Endothelial cell (in vitro differentiated cells): ENCODE measurements at regions not wholly inside any gene's neighbourhood (a gene's known extent, or its start where the extent isn't known, plus 50 kb on each side); places are given as distances from the start of the nearest gene placed in this dataset.

Source experiments
- DNase-seq: peaks from one replicate; pipeline ENCODE4 v3.0.0; 2021; ENCODE audit warnings: low spot score
- H3K27ac Mint-ChIP-seq: one replicate; pipeline ENCODE4 v1.8.0; 2021; ENCODE audit warnings: mixed read lengths, inconsistent platforms; ENCODE audit not compliant: unreplicated experiment
- H3K27me3 Mint-ChIP-seq: one replicate; pipeline ENCODE4 v1.8.0; 2021; ENCODE audit warnings: mild to moderate bottlenecking, moderate library complexity, mixed read lengths, inconsistent platforms; ENCODE audit not compliant: unreplicated experiment
- H3K36me3 Mint-ChIP-seq: one replicate; pipeline ENCODE4 v1.8.0; 2021; ENCODE audit warnings: mild to moderate bottlenecking, low read depth, mixed read lengths, inconsistent platforms; ENCODE audit not compliant: unreplicated experiment
- H3K4me1 Mint-ChIP-seq: one replicate; pipeline ENCODE4 v1.8.0; 2021; ENCODE audit warnings: mild to moderate bottlenecking, mixed read lengths, inconsistent platforms; ENCODE audit not compliant: unreplicated experiment
- H3K4me3 Mint-ChIP-seq: one replicate; pipeline ENCODE4 v1.8.0; 2021; ENCODE audit warnings: mild to moderate bottlenecking, mixed read lengths, inconsistent platforms; ENCODE audit not compliant: unreplicated experiment
- H3K9me3 Mint-ChIP-seq: one replicate; pipeline ENCODE4 v1.8.0; 2021; ENCODE audit warnings: mixed read lengths, inconsistent platforms; ENCODE audit not compliant: unreplicated experiment
- CTCF ChIP-seq: fragments of 200-600 bp; sonication (generic); IDR thresholded peaks from one replicate; pipeline ENCODE4 v1.5.0; 2021; ENCODE audit warnings: antibody characterized with exemption; ENCODE audit not compliant: unreplicated experiment

GRCh38 chr11:134566311-134566710 lies 154.3 kb upstream of the B3GAT1 start:
- peaks cover 3% of the 10 kb centered on the region for H3K27me3 Mint-ChIP-seq
- no peaks in the 10 kb centered on the region for H3K36me3 Mint-ChIP-seq
- H3K27ac Mint-ChIP-seq, result no peak overlapping the region
- no peaks in the 10 kb centered on the region for H3K9me3 Mint-ChIP-seq
- no peak overlapping the region for H3K4me3 Mint-ChIP-seq
- H3K4me1 Mint-ChIP-seq, result peaks cover 11% of the 10 kb centered on the region
- DNase-seq, result no peak
- no peak for TF ChIP-seq CTCF

- H3K27me3 Mint-ChIP-seq, result peaks cover 3% of the 10 kb centered on the region
- no peaks in the 10 kb centered on the region for H3K9me3 Mint-ChIP-seq
- H3K4me3 Mint-ChIP-seq, result no peak overlapping the region
- no peak for DNase-seq
- H3K36me3 Mint-ChIP-seq, result no peaks in the 10 kb centered on the region
- no peak for TF ChIP-seq CTCF
- H3K27ac Mint-ChIP-seq, result no peak overlapping the region
- peaks cover 13% of the 10 kb centered on the region for H3K4me1 Mint-ChIP-seq
Observed at GRCh38 chr11:134565343-134565891, 153.4 kb upstream of the B3GAT1 start.

GRCh38 chr11:134564472-134565200 lies 152.6 kb upstream of the B3GAT1 start:
- Mint-ChIP-seq H3K27me3 (peaks cover 3% of the 10 kb centered on the region), H3K4me3 (no peak overlapping the region), H3K9me3 (no peaks in the 10 kb centered on the region), H3K36me3 (no peaks in the 10 kb centered on the region), H3K27ac (no peak overlapping the region), H3K4me1 (peaks cover 14% of the 10 kb centered on the region)
- TF ChIP-seq CTCF, result no peak
- no peak for DNase-seq

GRCh38 chr11:134562941-134563471 lies 151.0 kb upstream of the B3GAT1 start:
- Mint-ChIP-seq H3K4me3 (no peak overlapping the region), H3K27me3 (peaks cover 3% of the 10 kb centered on the region), H3K9me3 (no peaks in the 10 kb centered on the region), H3K27ac (no peak overlapping the region), H3K36me3 (no peaks in the 10 kb centered on the region), H3K4me1 (peaks cover 14% of the 10 kb centered on the region)
- DNase-seq, result no peak
- TF ChIP-seq CTCF, result no peak

- DNase-seq, result no peak
Observed at GRCh38 chr11:134562196-134562595, 150.2 kb upstream of the B3GAT1 start.

More at GRCh38 chr11:134562196-134562595, 150.2 kb upstream of the B3GAT1 start:
- TF ChIP-seq CTCF, result no peak
- Mint-ChIP-seq H3K4me3 (no peak overlapping the region), H3K36me3 (no peaks in the 10 kb centered on the region), H3K4me1 (peaks cover 14% of the 10 kb centered on the region), H3K9me3 (no peaks in the 10 kb centered on the region), H3K27ac (no peak overlapping the region), H3K27me3 (peaks cover 3% of the 10 kb centered on the region)
